HG03060 (cell line): ENCODE measurements at regions not wholly inside any gene's neighbourhood (a gene's known extent, or its start where the extent isn't known, plus 50 kb on each side); places are given as distances from the start of the nearest gene placed in this dataset.

ENCODE experiments used
- ATAC-seq: cut with Tn5 transposase; IDR thresholded peaks from one replicate; pipeline ENCODE4 v1.9.1; 2021; ENCODE audit warnings: low read depth, moderate number of reproducible peaks; ENCODE audit not compliant: unreplicated experiment

- ATAC-seq: no peak
Measured at GRCh38 chr22:48942698-48943566, 884.7 kb downstream of the BRD1 start.

- no peak for ATAC-seq
Measured at GRCh38 chr22:48941903-48942575, 885.6 kb downstream of the BRD1 start.

- no peak for ATAC-seq
Measured at GRCh38 chr22:48941033-48941902, 886.4 kb downstream of the BRD1 start.

- ATAC-seq: no peak
Measured at GRCh38 chr22:48940266-48941032, 887.2 kb downstream of the BRD1 start.

DNA sequence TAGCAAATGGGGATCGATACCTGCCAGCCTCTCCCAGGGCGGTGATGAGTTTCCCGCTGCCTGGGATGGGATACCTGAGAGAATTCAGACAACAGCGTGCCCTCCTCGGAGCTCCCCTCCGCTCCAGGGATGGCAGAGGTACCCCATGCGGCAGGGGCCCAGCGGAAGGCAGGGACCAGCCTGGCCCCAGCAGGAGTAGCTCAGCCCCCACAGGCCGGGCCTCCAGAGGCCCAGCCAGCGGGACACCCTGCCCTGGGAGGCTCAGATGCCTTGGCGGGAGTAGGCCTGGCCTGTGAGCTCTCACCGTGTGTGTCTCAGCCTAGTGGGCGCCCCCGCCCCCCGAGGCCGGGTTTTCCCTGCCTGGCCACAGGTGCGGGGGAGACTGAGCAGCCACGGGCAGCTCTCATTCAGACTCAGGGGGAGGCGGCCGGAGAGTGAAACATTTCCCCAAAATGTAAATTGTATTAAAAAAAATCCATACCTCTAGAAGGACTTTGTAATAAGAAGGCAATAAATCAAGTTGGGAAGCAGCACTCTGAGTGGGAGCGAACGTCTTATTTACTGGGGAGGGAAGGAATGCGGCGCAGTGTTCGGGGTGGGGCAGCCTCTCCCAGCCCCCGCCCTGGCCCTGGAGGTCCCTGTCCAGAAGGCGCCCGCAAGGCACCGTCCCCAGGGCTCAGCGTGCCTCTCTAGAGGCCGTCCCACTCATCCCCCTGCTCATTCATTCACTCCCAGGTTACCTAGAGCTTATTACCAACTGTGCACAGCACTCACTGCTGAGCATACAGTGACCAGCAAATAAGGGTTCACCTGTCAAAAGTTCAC, 888.0 kb downstream of the BRD1 start:
- ATAC-seq: no peak

DNA sequence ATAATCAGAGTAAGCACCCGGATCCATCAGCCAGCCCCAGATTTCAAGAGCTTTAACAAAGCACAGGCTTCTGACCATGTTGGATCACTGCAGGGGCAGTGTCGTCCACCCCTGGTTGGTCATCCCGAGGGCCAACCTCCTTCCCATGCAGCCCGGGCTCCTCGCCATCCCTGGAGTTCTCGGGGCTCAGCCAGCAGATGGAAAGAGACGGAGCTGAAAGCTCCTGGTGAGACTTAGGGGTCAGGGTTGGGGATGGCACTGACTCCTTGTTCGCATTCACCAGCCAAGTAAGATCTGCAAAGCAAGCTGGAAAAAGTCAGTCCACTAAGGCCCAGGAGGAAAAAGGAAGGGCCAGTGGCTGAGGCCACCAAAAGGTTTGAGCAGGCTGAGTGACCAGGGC, 888.9 kb downstream of the BRD1 start:
- no peak for ATAC-seq

DNA sequence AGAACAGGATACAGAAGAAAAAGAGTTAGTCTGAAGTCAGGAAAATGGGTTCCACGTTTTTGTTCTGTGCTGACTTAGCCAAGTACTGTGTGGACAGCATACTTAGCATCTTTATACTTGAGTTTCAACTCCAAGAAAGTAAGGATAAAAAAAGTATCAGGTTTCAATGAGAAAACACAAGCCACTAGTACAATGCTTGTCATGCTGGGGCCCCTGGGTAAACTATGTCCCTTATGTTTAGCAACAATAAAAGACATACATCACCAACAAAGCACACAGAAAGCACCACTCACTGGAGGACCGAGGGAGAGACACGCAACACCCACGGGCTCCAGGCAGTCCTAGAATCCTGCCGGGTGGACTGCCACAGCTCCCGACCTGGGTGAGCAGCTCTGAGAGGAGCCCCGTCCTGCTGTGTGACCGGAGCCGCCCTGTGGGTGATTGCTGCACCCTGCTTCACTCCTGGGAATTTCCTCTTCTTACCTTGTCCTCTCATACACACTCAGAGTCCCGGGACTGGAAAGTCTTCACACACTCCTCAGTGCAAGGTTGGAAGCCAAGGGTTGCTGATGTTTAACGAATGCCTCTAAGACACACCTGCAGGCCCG, 890.5 kb downstream of the BRD1 start:
- ATAC-seq: no peak

DNA sequence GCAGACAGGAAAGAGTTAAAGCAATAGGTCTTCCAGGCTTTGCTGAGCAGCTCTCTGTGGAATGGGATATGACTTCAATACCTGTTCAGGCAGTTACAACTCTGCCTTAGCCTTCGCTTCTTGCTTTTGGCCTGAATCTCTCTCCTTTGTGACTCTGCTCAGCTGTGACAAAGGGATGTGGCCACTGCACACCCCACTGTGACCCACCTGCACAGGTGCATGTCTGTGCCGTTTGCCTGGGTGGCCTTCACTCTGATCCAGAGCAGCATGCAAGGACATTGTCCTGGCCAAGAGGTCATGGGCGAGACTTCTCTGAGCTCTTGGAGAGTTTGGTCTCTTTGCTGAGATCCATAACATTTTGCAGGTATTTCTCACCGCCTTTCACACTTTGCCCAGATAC, 891.3 kb downstream of the BRD1 start:
- ATAC-seq: no peak

DNA sequence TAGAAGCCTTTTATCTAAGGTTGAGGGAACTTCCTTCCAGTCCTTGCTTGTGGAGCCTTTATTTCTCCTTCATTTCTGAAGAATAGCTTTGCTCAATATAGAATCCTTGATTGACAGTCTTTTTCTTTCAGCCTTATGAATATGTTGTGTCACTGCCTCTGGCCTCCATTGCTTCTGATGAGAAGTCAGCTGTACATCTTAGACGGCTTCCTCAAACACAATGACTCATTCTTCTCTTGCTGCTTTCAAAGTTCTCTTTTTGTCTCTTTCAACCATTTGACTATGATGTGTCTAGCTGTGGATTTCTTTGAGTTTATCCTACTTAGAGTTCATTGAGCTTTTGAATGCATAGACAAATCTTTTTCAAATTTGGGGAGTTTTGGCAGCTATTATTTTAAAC, 893.2 kb downstream of the BRD1 start:
- ATAC-seq: no peak

DNA sequence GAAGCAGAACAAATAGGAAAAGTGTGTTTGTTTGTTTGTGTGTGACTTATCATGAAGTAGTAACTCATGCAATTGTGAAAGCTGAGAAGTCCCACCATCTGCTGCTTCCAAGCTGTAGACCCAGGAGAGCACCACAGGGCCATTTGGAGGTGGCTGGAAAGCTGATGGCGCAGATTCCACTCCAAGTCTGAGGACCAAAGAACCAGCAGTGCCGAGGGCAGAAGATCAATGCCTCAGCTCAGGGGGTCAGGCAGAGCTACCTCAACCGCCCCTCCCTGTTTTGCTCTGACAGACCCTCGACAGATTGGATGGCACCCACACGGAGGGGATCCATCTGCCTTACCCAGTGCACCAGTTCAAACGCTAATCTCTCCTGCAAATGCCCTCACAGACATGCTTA, 896.2 kb downstream of the BRD1 start:
- ATAC-seq: no peak

- ATAC-seq: no peak
Measured at GRCh38 chr22:48929276-48929790, 898.3 kb downstream of the BRD1 start.

DNA sequence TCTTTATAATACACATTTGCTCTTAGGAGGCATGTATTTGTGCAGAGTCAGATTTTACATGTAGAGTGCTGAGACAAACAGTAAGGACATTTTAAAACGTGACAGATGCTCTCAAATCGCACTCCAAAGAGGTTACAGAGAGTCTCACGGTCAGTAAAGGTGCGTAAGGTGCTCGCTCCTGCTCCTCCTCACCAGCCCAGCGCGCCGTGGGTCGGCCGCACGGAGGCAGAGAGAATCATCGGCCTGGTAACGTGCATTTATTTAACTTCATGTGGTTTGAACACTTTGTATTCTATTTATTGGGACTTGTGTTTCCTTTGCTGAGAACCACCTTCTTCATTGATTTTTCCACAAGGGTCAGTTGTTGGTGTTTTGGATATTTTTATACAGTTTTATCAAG, 900.1 kb downstream of the BRD1 start:
- ATAC-seq: no peak

DNA sequence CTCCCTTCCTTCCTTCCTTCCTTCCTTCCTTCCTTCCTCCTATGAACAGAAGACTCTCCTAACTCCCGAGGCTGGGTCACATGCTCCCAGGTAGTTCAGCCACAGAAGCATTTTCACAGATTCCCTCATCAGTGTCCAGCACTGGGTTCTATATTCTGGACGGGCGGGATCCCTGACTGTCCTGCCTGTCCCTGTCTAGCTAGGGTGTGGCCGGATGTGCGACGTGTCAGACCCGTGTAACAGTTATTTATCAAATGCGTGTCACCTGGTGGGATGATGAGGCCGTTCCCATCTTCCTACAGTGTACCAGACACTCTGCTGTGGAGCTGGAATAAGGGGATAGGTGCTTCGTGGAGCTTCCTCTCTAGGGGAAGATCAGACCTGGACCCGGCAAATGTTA, 901.0 kb downstream of the BRD1 start:
- no peak for ATAC-seq

- ATAC-seq: no peak
Measured at GRCh38 chr22:48926136-48926535, 901.5 kb downstream of the BRD1 start.

DNA sequence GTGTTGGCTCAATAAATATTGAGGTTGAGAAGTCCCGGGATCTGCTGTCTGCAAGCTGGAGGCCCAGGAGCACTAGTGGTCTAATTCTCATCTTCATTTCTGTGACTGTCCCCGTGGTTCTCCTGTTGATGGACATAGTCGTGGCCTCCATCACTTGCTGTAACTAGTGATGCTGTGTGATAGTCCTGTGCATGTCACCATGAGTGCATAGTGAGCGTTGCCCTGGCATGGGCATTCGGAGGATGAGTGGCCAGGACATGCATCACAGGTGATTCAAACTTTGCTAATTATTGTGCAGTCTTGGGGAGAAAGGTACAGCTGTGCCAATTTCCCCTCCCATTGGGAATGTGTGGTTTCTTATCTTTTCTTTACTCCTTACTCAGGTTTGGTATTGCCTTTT, 902.2 kb downstream of the BRD1 start:
- ATAC-seq: no peak

GRCh38 chr22:48923996-48924395, 903.7 kb downstream of the BRD1 start:
- ATAC-seq: no peak

DNA sequence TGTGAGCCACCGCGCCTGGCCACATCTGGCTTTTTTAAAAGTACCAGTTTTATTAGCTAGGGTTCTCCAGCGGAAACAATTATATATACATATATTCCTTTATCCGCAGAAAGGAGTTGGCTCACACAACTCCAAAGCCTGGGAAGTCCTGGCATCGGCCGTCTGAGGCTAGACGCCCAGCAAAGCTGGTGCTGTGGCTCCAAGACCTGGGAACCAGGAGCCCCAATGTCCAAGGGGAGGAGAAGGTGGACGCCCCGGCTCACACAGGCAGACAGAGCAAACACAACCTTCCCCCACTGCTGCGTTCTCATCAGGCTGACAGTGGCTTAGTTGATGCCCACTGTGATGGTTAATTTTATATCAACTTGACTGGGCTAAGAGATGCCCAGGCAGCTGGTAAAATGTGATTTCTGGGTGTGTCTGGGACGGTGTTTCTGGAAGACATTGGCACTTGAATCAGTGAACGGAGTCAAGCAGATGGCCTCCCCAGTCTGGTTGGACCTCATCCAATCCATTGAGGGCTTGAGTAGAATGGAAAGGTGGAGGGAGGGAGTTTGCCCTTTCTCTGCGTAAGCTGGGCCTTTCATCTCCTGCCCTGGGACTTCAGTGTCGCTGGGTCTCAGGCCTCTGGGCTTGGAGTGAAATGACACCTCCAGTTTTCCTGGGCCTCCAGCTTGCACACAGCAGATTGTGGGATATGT, 904.4 kb downstream of the BRD1 start:
- ATAC-seq: no peak

DNA sequence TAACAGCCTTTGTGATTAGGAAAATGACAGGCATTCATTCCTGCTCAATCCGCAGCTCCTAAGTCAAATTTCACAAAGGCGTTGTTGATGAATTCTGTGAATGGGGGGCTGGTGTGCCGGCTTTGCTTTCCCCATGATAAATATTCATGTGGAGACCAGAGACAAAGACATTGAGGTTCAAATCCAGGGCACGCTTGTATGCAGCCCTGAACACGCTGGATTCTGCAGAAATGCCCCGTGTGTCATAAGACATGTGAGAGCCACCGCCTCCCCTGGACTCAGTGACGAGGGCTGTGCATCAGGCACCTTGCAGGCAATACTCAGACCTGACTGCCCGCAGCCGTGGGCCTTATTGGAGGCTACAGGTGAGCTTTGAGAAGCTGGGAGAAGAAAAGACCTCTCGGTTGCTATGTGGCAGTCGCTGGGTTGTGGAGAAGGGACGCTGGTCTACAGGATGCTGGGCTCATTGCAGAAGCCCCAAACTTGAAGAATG, 906.2 kb downstream of the BRD1 start:
- ATAC-seq: no peak
